HG02623 (cell line): ENCODE measurements at regions not wholly inside any gene's neighbourhood (a gene's known extent, or its start where the extent isn't known, plus 50 kb on each side); places are given as distances from the start of the nearest gene placed in this dataset.

ENCODE experiments used
- ATAC-seq: cut with Tn5 transposase; IDR thresholded peaks from one replicate; pipeline ENCODE4 v1.9.1; 2021; ENCODE audit warnings: moderate library complexity; ENCODE audit not compliant: unreplicated experiment

DNA sequence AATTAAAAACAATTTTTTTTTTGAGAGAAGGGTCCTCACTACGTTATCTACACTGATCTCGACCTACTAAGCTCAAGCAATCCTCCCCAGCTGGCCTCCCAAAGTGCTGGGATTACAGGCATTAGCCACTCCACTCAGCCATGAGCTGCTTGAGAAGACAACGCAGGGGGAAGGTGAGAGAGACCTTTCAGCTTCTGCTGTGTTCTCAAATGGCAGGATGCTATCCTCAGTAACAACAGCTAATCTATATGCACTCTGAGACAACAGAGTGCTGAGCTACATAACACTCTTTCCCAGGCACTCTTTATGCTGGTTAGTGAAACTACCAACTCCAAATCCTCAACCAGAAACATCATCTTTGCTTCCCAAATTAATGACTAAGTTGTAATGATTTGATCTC lies 526.1 kb downstream of the CCER1 start:
- ATAC-seq, result no peak

DNA sequence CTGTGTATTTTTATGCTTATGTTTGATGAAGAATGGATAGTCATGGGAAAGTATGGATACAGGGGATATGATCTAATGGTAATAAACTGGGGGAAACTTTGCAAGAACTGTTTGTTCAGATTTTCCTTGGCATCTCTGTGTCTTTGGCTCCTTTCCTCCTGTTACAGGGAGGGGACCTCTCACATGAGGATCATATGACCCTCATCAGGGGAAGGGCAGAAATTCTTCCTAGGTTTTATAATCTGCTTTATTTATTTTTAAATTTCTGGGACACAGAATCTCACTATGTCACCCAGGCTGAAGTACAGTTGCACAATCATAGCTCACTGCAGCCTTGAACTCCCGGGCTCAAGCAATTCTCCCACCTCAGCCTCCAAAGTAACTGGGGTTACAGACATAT lies 526.5 kb downstream of the CCER1 start:
- no peak for ATAC-seq

DNA sequence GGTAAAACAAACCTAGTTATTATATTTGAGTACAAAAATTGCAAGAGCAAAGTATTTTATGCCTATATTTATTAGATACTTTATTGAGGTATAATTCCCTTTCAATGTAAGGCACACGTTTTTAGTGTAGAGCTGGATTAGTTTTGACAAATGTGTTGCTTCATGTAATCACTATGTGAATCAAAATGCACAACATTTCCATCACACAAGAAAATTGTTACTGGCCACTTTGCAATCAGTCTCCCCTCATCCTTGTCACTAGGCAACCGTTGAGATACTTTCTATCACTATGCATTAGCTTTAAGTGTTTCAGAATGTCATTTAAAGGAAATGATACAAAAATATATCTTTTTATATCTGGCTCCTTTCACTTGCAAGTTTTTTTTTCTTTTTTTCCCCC lies 531.0 kb downstream of the CCER1 start:
- ATAC-seq, result no peak

DNA sequence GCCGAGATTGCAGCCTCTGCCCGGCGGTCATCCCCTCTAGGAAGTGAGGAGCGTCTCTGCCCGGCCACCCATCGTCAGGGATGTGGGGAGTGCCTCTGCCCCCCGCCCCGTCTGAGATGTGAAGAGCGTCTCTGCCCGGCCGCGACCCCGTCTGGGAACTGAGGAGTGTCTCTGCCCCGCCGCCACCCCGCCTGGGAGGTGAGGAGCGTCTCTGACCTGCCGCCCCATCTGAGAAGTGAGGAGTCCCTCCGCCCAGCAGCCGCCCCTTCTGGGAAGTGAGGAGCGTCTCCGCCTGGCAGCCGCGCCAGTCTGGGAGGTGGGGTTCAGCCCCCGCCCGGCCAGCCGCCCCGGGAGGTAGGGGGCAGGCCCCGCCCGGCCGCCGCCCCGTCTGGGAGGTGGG lies 544.0 kb downstream of the CCER1 start:
- ATAC-seq, result no peak

DNA sequence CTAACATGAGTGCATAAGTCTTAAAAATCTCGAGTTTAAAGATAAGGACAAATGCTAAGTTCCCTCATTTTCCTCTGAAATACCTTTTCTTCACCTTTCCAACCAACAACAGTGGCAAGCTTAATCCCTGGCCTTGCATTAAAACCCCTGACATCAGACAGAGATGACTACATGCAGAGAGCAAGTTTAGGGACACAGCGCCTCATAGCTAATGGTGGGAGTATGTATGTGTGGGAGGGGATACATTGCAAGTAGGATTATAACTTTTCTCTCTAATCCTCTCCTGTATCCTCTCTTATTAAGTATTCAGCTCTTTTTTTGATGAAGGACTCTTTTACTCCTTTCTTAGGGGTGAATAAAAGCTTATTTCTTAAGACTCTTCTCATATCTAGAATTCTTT lies 547.1 kb downstream of the CCER1 start:
- ATAC-seq, result no peak

DNA sequence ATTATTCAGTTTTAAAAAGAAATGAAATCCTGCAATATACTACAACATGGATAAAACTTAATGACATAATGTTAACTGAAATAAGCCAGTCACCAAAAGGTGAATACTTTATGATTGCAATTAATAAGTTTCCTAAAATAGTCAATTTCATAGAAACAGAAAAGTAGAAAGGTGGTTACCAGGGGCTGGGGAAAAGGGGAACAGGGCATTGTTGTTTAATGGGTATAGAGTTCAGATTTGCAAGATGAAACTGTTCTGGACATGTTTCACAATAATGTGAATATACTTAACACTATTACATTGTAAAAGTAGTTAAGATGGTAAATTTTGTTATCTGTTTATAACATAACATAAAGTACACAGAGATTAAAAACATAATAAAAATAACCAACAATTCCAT lies 550.9 kb downstream of the CCER1 start:
- ATAC-seq, result peak; percentile 72

DNA sequence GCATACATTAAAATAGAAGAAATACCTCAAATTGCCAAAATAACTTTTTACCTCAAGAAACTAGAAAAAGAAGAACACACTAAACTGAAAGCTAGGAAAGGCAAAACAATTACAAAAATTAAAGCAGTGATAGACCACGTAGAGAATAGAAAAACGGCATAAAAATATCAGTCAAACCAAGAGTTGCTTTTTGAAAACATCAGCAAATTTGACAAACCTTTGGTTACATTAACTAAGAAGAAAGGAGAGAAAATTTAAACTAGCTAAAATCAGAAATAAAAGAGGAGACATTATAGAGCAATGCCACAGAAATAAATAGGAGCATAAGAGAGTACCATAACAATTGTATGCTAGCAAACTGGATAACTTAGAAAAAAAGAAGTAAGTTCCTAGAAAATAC lies 553.8 kb downstream of the CCER1 start:
- no peak for ATAC-seq

DNA sequence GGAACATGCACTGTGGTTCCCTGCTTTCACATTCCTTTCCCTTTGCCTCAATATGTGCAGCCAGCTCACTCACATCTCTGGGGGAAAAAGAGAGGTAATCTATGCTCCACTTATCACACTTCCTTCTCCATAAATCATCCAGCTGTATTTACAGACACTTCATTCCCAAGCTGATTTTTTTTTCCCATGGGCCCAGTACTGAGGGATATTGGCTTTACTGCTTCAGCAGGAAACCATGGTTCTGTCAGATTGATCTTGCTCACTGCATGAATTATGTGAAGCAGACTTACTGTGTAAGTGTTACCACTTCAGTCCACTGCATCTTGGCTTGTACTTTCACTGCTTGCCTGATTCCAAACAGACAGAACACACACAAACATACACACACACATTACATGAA lies 555.6 kb downstream of the CCER1 start:
- ATAC-seq, result no peak

DNA sequence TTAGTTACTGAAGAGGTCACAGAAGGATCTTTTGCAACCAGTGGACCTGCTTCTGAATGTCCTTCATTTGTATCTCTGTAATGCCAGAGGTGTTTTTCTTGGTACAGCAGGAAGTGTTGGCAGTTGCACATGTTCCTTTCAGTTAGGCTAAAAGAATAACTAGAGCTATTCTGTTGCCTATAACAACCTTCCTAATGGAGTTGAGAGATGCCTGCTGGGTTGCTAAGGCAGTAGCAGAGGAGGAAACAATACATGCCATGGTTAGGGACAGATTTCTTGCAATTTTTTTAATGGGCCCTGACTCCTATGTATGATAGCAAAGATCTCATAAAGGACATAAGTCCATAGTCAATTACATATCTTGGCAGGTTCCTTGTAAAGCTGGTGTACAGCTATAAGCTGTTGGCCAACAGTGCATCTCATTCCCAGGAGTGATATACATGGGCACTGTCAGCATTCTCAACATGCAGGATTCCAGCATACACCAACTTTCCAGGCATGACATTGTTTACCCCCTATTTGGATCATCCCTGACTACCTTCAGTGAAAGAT lies 556.6 kb downstream of the CCER1 start:
- ATAC-seq, result no peak

DNA sequence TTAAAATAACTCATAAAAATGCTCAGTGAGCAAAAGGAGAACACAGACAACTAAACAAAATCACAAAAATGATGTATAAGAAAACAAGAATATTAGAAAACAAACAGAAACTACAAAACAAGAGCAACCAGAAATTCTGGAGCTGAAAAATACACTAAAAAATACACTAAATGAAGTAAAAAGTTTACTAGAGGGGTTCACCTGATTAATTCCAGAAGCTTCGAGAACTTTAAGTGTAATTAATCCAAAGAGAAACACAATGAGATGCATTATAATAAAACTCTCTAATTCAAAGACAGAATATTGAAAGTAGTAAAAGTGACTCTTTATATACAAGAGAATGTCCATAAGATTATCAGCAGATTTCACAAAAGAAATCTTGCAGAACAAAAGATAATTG lies 558.4 kb downstream of the CCER1 start:
- ATAC-seq, result no peak

DNA sequence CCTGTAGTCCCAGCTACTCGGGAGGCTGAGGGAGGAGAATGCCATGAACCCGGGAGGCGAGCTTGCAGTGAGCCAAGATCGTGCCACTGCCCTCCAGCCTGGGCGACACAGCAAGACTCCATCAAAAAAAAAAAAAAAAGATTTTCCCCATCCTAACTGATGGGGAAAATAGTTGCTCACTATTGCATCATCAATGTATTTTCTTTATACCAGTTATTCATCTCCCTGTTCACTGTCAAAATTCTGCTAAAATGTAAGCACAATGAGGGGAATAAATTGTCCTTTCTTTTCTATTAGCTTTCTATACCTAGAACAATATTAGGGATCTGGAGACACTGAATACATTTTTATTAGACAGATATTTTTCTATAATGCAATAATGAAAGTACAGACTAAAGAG lies 561.3 kb downstream of the CCER1 start:
- ATAC-seq, result no peak

DNA sequence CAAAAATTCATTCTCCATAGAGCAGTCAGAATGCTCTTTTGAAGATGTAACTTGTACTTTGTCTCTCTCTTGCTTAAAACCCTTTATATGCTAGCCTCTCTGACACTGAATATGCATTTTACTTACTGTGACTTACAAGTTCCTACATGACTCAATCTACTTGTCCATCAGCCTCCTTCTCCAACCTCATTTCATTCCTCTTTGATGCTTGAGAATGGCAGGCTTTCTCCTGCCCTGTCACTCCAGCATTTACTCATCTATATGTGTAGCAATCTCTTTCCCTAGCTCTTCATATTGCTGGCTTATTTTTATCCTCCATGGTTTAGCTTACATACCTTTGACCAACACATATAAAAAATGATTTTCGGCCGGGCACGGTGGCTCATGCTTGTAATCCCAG lies 561.9 kb downstream of the CCER1 start:
- ATAC-seq, result no peak

DNA sequence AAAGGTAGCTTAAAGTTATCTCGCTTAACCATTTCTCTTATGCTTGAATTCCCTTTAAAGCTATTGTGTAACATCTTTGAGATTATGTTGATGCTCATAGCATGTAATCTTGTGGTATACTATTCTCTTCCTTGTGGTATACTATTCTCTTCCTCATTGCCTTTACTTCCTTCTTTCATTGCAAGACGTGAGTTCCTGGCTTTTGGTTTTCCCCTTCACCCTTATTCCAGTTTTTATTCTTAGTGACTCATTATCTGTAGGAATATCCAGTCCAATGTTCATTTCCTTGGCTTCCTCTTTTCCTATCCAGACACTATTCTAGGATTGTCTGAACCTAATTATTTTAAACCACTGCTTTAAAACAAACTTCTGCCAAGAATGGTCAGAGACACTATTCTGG lies 564.0 kb downstream of the CCER1 start:
- ATAC-seq, result no peak

DNA sequence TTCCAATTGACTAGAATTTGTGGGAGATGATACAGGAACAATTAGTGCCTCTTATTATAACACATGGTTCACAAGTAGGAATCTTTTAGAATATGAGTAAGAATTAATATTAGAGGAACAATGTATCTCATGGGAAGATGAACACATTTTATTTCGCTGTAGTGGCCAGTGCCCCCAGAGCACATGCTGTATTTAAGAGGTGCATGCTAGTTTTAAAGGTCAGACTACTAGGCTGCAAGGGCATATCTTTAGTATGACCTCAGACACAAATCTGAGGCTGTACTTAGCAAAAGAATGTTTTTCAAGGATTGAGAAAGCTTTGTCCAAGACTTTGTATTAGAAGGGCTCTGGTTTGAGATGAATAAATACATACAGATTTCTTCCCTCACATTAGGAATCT lies 586.9 kb downstream of the CCER1 start:
- ATAC-seq, result no peak

DNA sequence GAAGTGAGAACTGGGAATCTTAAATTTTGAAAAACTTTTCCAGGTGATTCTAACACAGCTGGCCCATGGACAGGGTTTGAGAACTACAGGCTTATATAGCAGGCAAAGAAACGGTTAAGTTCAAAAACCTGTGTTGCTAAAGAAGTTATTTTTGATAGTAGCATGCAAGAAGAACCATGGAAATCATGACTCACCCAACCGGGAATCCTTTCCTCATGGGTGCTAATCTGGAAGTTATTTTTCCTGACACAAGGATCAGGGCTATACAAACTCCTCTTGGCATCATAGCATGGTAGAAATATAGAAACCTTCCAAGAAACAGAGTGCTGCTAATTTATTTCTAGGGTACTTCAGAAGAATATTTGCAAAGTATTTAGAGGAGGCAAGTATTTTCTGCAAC lies 588.7 kb downstream of the CCER1 start:
- no peak for ATAC-seq

DNA sequence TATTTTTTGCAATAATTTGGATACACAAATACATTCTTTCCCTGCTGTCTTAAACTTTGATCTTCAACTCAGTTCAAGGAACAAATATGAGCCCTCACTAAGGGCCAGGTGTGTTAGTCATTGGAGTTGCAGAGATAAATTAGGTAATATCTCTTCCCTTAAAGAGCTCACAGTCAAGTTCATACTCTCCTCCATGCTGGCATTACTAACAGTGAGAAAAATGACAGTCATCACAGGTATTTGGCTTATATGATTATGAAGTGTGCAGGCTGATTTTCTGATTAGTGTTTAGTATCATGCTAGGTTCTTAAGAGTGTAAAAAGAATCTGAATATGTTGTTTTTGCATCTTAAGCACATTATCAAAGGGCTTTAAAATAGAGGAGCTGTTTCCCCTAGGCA lies 594.7 kb downstream of the CCER1 start:
- ATAC-seq, result no peak

DNA sequence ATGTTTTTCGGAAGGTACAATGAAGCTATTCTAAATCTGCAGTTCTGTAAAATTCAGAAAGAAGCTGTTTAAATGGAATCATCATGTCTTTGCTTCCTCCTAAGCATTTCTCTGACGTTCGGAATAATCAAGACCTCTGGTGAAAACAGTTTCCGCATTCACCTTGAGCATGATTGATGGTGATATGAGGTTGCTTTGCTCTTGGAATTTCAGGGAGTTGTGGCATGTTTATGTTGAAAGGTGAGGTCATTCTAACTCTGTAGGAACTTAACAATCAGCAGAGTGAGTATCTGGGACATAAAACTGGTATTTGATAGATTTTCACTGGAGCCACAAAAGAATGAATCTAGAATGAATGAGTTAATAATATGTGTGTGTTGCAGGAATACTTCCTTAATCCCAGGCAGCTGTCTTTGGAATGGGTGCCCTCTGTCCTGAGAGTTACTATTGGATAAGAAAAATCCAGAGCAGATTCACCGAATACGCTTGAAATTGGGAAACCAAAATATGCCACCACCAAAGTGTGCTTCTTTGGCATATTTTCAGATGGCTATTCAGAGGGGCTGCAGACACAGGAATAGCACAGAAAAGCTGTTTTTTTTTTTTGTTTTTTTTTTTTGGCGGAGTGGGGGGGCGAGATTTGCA lies 599.1 kb downstream of the CCER1 start:
- no peak for ATAC-seq

DNA sequence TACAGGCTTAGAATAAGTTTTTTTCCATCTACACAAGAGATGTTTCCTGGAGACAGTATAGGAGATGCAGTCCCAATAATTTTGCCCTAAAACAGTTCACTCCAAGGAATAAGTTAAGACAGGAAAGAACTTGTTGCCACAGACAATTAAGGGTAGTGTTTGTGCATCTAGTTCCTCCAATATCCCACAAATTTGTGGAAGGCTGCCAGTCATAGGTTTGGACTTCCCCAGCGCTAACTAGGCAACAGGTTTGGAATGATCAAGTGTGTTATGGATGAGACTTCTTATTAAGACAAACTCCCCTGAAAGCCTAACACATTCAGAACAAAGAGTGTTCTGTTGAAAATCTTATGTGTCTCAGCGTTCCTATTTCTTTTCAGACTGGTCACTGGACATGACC lies 611.0 kb downstream of the CCER1 start:
- ATAC-seq, result no peak

DNA sequence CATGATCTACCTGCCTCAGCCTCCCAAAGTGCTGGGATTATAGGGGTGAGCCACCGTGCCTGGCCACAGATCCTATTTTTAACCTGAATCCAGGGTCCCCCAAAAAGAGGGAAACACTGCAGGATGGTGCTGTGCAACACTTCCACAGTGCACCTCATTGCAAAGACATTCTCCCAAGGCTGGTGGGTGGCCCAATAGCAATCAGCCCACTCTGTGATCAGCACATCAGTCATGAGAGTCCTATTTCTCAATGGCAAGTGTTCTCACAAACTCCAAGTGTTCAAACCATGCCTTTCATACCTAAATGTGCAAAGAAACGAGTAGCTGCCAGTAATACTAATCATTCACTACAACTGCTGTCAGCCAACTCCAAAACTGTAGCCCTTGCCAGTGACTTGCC lies 612.9 kb downstream of the CCER1 start:
- no peak for ATAC-seq

DNA sequence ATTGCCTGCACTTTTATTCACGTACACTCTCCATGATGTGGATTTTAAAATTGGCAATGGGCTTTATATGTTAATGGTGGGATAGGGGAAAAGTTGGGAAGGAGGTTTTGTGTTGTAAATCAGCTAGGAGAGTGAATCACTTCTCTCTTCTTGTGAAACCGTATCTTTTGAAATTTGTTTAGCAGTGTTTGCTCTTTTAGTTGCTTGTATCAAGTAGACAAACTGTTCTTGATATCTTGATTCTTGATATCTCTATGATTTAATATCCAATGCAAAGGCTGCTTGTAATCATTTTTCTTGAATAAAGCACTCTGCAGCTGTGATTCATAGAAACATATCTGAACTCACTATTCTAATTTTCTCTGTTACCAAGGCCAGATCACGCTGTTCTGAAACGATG lies 615.1 kb downstream of the CCER1 start:
- ATAC-seq, result no peak

DNA sequence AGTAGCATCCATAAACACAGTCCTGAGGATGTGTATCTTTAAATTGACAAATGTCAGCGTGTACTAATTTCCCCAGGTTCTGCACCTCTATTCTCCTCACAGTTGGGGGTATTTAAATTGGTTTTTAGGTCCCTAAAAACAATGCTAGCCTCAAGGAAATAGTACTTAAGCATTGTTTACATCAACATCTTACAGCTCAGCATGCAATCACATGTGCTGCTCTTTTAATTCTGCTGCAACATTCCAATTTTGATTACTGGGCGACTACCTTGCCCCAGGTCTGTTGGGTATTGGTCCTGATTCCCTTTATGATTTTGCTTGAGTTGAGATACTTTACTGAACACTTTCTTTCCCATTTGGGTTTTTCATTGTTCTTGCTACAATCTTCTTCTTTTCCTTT lies 616.6 kb downstream of the CCER1 start:
- no peak for ATAC-seq

DNA sequence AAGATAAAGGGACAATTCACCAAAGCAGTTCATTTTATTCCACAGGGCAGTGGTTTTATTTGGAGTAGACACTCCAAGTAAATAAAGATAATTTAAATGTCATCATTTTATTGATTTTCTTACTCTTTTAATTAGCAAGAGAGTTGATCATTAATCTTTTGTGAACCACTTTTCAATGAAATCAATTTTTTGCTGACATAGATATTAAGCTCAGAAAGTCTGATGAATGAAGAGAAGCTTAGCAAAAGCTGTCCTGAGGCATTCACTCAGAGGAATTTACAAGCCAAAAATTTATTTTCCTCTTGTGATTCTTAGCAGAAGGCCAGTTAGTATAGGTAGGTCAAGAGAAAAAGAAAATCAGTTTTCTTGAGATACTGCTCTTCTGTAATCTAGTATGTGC lies 618.0 kb downstream of the CCER1 start:
- ATAC-seq, result no peak

DNA sequence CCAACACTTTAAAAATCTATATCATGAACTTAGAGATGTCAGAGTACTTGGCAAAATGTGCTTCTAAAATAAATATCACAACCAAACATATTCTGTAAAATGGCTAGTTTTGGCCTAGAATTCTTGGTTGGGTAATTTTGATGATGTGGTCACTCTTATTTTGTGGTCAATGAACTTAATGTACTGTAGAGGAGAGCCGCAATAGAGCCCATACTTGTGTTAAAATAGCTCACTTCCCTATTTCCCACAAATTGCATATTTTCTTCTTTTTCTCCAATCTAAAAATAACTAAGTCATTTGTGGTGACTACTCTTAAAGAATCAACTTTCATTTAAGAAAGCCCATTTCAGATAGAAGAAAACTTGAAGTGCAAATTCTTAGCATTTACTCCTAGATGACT lies 619.4 kb downstream of the CCER1 start:
- no peak for ATAC-seq
